IMR-90 (cell line): ENCODE measurements at regions not wholly inside any gene's neighbourhood (a gene's known extent, or its start where the extent isn't known, plus 50 kb on each side); places are given as distances from the start of the nearest gene placed in this dataset.

ENCODE experiments used
- ATAC-seq: fragments of 200-7000 bp; cut with Tn5 transposase; 2 replicates; pipeline ENCODE4 v1.9.1; 2020; ENCODE audit warnings: low read depth, mild to moderate bottlenecking, moderate library complexity
- BruUV-seq: library from RNA; stranded (reverse); fragments of 400-500 nt; replicated peaks from 2 replicates; lab custom pipeline; 2021; lab: Mats Ljungman, UMichigan
- CTCF ChIA-PET: fragments of 300-600 bp; formaldehyde crosslinking; extraction: SDS; loops from one replicate; lab custom pipeline; 2021; ENCODE audit warnings: antibody characterized with exemption; lab: Yijun Ruan, JAX
- POLR2A ChIA-PET: fragments of 300-600 bp; sonication (Branson Sonifier 250); formaldehyde crosslinking; loops from one replicate; lab custom pipeline; 2022; ENCODE audit warnings: antibody characterized with exemption; ENCODE audit not compliant: unreplicated experiment; lab: Charles Lee
- DNase-seq: peaks from one replicate; pipeline ENCODE4 v3.0.0; 2013
- H2AFZ ChIP-seq: replicated peaks from 2 replicates; pipeline ENCODE3; 2013; ENCODE audit warnings: low read length, mild to moderate bottlenecking; ENCODE audit not compliant: poor library complexity
- H2AK5ac ChIP-seq: 2 replicates; pipeline ENCODE4 v1.6.1; 2013; ENCODE audit warnings: low read depth, low read length, inconsistent platforms
- H2AK9ac ChIP-seq: replicated peaks from 2 replicates; pipeline ENCODE3; 2013; ENCODE audit warnings: mild to moderate bottlenecking, low read depth, low read length, moderate library complexity; ENCODE audit not compliant: poor library complexity
- H2BK120ac ChIP-seq: 2 replicates; pipeline ENCODE4 v1.6.1; 2013; ENCODE audit warnings: low read depth, low read length, inconsistent platforms
- H2BK15ac ChIP-seq: 3 replicates; pipeline ENCODE4 v1.6.1; 2013; ENCODE audit warnings: low read depth, low read length, inconsistent platforms
- H2BK20ac ChIP-seq: 2 replicates; pipeline ENCODE4 v1.6.1; 2013; ENCODE audit warnings: low read depth, mild to moderate bottlenecking, inconsistent platforms, low read length, moderate library complexity
- H2BK5ac ChIP-seq: 2 replicates; pipeline ENCODE4 v1.6.1; 2013; ENCODE audit warnings: mild to moderate bottlenecking, low read depth, low read length, inconsistent platforms; ENCODE audit not compliant: poor library complexity, severe bottlenecking
- H3K14ac ChIP-seq: replicated peaks from 2 replicates; pipeline ENCODE4 v1.6.1; 2013; ENCODE audit warnings: low read depth, low read length, inconsistent platforms
- H3K18ac ChIP-seq: 2 replicates; pipeline ENCODE4 v1.6.1; 2013; ENCODE audit warnings: low read depth, low read length, control low read depth
- H3K23ac ChIP-seq: 2 replicates; pipeline ENCODE4 v1.6.1; 2013; ENCODE audit warnings: low read depth, low read length, inconsistent platforms
- H3K27ac ChIP-seq: 2 replicates; pipeline ENCODE4 v1.5.1; 2013; ENCODE audit warnings: mild to moderate bottlenecking, control low read depth, low read length; ENCODE audit not compliant: insufficient read depth
- H3K27me3 ChIP-seq: 2 replicates; pipeline ENCODE4 v1.6.1; 2013; ENCODE audit warnings: low read length; ENCODE audit not compliant: control insufficient read depth, insufficient read depth
- H3K36me3 ChIP-seq: 2 replicates; pipeline ENCODE4 v1.6.1; 2013; ENCODE audit warnings: low read length, mixed read lengths; ENCODE audit not compliant: control insufficient read depth, insufficient read depth
- H3K4ac ChIP-seq: 2 replicates; pipeline ENCODE4 v1.6.1; 2013; ENCODE audit warnings: low read depth, low read length, inconsistent platforms
- H3K4me1 ChIP-seq: 2 replicates; pipeline ENCODE4 v1.6.1; 2013; ENCODE audit warnings: low read length, mixed read lengths; ENCODE audit not compliant: control insufficient read depth, insufficient read depth
- H3K4me2 ChIP-seq: 2 replicates; pipeline ENCODE4 v1.6.1; 2013; ENCODE audit warnings: low read depth, mild to moderate bottlenecking, control low read depth, low read length, moderate library complexity
- H3K4me3 ChIP-seq: 2 replicates; pipeline ENCODE4 v1.5.1; 2013; ENCODE audit warnings: low read depth, mild to moderate bottlenecking, control low read depth, low read length, moderate library complexity; ENCODE audit not compliant: insufficient read depth
- H3K56ac ChIP-seq: 2 replicates; pipeline ENCODE4 v1.6.1; 2013; ENCODE audit warnings: low read length, inconsistent platforms; ENCODE audit not compliant: insufficient read depth; ENCODE audit errors: extremely low read depth
- H3K79me1 ChIP-seq, 2 experiments: 2 replicates each; pipeline ENCODE4 v1.6.1; 2013; ENCODE audit warnings: low read length in 2 of 2, inconsistent platforms in 1 of 2, low read depth in 1 of 2
- H3K9ac ChIP-seq: 2 replicates; pipeline ENCODE4 v1.6.1; 2013; ENCODE audit warnings: low read depth, low read length, control low read depth
- H3K9me1 ChIP-seq: 2 replicates; pipeline ENCODE4 v1.6.1; 2013; ENCODE audit warnings: low read length, inconsistent platforms; ENCODE audit not compliant: insufficient read depth
- H3K9me3 ChIP-seq: 2 replicates; pipeline ENCODE4 v1.6.1; 2013; ENCODE audit warnings: low read length; ENCODE audit not compliant: control insufficient read depth, insufficient read depth
- H4K20me1 ChIP-seq: 2 replicates; pipeline ENCODE4 v1.6.1; 2013; ENCODE audit warnings: low read length, inconsistent platforms; ENCODE audit not compliant: insufficient read depth
- H4K5ac ChIP-seq: 2 replicates; pipeline ENCODE4 v1.6.1; 2013; ENCODE audit warnings: mild to moderate bottlenecking, low read depth, low read length, control low read depth
- H4K8ac ChIP-seq, 2 experiments: 2 replicates each; pipeline ENCODE4 v1.6.1; 2013; ENCODE audit warnings: low read depth in 2 of 2, low read length in 2 of 2, control low read depth in 1 of 2, inconsistent platforms in 1 of 2
- H4K91ac ChIP-seq: 2 replicates; pipeline ENCODE4 v1.6.1; 2013; ENCODE audit warnings: low read depth, low read length, inconsistent platforms; ENCODE audit not compliant: insufficient read depth
- BHLHE40 ChIP-seq: fragments of 150-350 bp; IDR thresholded peaks from 2 replicates; pipeline ENCODE4 v1.6.1; 2016; ENCODE audit warnings: mild to moderate bottlenecking, low read depth, low read length
- CEBPB ChIP-seq: IDR thresholded peaks from 2 replicates; pipeline ENCODE4 v1.6.1; 2012; ENCODE audit warnings: low read depth, low read length, improper control_type of control experiment
- CHD1 ChIP-seq: IDR thresholded peaks from 2 replicates; pipeline ENCODE4 v1.6.1; 2012; ENCODE audit warnings: low read depth, low read length, improper control_type of control experiment
- CTCF ChIP-seq: conservative IDR thresholded peaks from 2 replicates; pipeline ENCODE4 v1.5.1; 2012; ENCODE audit warnings: mild to moderate bottlenecking, low read depth, low read length, improper control_type of control experiment
- ELK1 ChIP-seq: fragments of 150-350 bp; IDR thresholded peaks from 2 replicates; pipeline ENCODE4 v1.6.1; 2016; ENCODE audit warnings: low read depth, mild to moderate bottlenecking, low read length, moderate library complexity, borderline replicate concordance
- FOS ChIP-seq: fragments of 150-350 bp; IDR thresholded peaks from 2 replicates; pipeline ENCODE4 v1.6.1; 2016; ENCODE audit warnings: low read depth, low read length
- MAFK ChIP-seq: IDR thresholded peaks from 2 replicates; pipeline ENCODE4 v1.6.1; 2012; ENCODE audit warnings: low read depth, low read length, improper control_type of control experiment
- MAZ ChIP-seq: IDR thresholded peaks from 2 replicates; pipeline ENCODE4 v1.6.1; 2012; ENCODE audit warnings: low read depth, mild to moderate bottlenecking, low read length, improper control_type of control experiment, moderate library complexity, borderline replicate concordance
- MXI1 ChIP-seq: IDR thresholded peaks from 2 replicates; pipeline ENCODE4 v1.6.1; 2012; ENCODE audit warnings: low read depth, mild to moderate bottlenecking, low read length, moderate library complexity, borderline replicate concordance
- NFE2L2 ChIP-seq: fragments of 150-350 bp; IDR thresholded peaks from 2 replicates; pipeline ENCODE4 v1.6.1; 2016; ENCODE audit warnings: low read depth, mild to moderate bottlenecking, low read length
- POLR2A ChIP-seq: IDR thresholded peaks from 2 replicates; pipeline ENCODE4 v1.6.1; 2012; ENCODE audit warnings: mild to moderate bottlenecking, low read depth, low read length
- RAD21 ChIP-seq: IDR thresholded peaks from 2 replicates; pipeline ENCODE4 v1.6.1; 2012; ENCODE audit warnings: low read length, improper control_type of control experiment
- RCOR1 ChIP-seq: IDR thresholded peaks from 2 replicates; pipeline ENCODE4 v1.6.1; 2012; ENCODE audit warnings: mild to moderate bottlenecking, low read length, improper control_type of control experiment; ENCODE audit not compliant: insufficient replicate concordance
- RFX5 ChIP-seq: IDR thresholded peaks from 2 replicates; pipeline ENCODE4 v1.8.0; 2012; ENCODE audit warnings: low read depth, mild to moderate bottlenecking, low read length, moderate library complexity
- SMC3 ChIP-seq: fragments of 150-350 bp; IDR thresholded peaks from 2 replicates; pipeline ENCODE4 v1.6.1; 2016; ENCODE audit warnings: low read depth, mild to moderate bottlenecking, antibody characterized with exemption, low read length, moderate library complexity
- USF2 ChIP-seq: fragments of 150-350 bp; IDR thresholded peaks from 2 replicates; pipeline ENCODE4 v1.6.1; 2017; ENCODE audit warnings: mild to moderate bottlenecking, antibody characterized with exemption, low read length, low read depth
- WGBS, 2 experiments: methylation state at CpG; one replicate each; pipeline versions ENCODE4 v1.1.5 to v1.1.7; 2013; ENCODE audit warnings: missing lambda C conversion rate in 2 of 2; ENCODE audit not compliant: insufficient read length in 1 of 2; ENCODE audit errors: extremely low coverage in 2 of 2; 5-methylcytosine and 5-hydroxymethylcytosine counted together
- dilution Hi-C: fragments of 300-500 bp; cut with HindIII; formaldehyde crosslinking; loops from one replicate; pipeline ENCODE4 v1.14.3; 2018; ENCODE audit warnings: low sequenced_read_pairs; ENCODE audit not compliant: unreplicated experiment
- in situ Hi-C: fragments of 300-500 bp; cut with MboI; formaldehyde crosslinking; loops from 3 replicates; pipeline ENCODE4 v1.14.3; 2019; ENCODE audit warnings: low sequenced_read_pairs, inconsistent platforms, mixed read lengths
- intact Hi-C: fragments of 100-400 bp; cut with micrococcal nuclease; formaldehyde crosslinking; loops from 2 replicates; pipeline ENCODE4 v1.10.0; 2022

GRCh38 chr4:3599951-3600350, 67.7 kb upstream of the LRPAP1 start:
- no CpG with 5 or more reads among the region's 9 CpGs for WGBS, 2 experiments
- in situ Hi-C loops (no loop called here), intact Hi-C loops (no loop called here), dilution Hi-C loops (no loop called here)
- ATAC-seq (no peak), DNase-seq (no peak)
- no peak overlapping the region for H3K4me3 ChIP-seq
- no peak overlapping the region for H3K56ac ChIP-seq
- H2AFZ ChIP-seq = no peak overlapping the region
- no peak overlapping the region for H2AK9ac ChIP-seq
- POLR2A ChIA-PET = no interaction called here
- CTCF ChIA-PET = no interaction called here
- no peaks in the 10 kb centered on the region for H3K9me3 ChIP-seq
- no peak overlapping the region for H2BK5ac ChIP-seq
- H4K8ac ChIP-seq = no peak overlapping the region
- H2AK5ac ChIP-seq = no peak overlapping the region
- no peak for TF ChIP-seq MAZ
- TF ChIP-seq BHLHE40 = no peak
- no peak for TF ChIP-seq NFE2L2
- no peak for TF ChIP-seq ELK1
- TF ChIP-seq CTCF = no peak
- TF ChIP-seq POLR2A = no peak
- TF ChIP-seq RFX5 = no peak
- TF ChIP-seq USF2 = no peak
- no peak for TF ChIP-seq RCOR1
- no peak for TF ChIP-seq CHD1
- TF ChIP-seq CEBPB = no peak
- no peak for TF ChIP-seq RAD21
- TF ChIP-seq FOS = no peak
- no peak for TF ChIP-seq MXI1
- no peak for TF ChIP-seq MAFK
- TF ChIP-seq SMC3 = no peak
- no peak overlapping the region for H4K5ac ChIP-seq
- no peaks in the 10 kb centered on the region; the same call in 1 of the 2 replicates for H3K27me3 ChIP-seq
- H2BK120ac ChIP-seq = no peak overlapping the region
- no peak overlapping the region for H4K91ac ChIP-seq
- H3K14ac ChIP-seq = no peak overlapping the region
- no TSS peak for BruUV-seq
- H3K36me3 ChIP-seq = no peaks in the 10 kb centered on the region
- H3K9me1 ChIP-seq = no peaks in the 10 kb centered on the region
- no peaks in the 10 kb centered on the region for H4K20me1 ChIP-seq
- no peak overlapping the region for H3K18ac ChIP-seq
- no peak overlapping the region for H3K9ac ChIP-seq
- H2BK20ac ChIP-seq = no peak overlapping the region
- H3K4me1 ChIP-seq = no peaks in the 10 kb centered on the region
- H3K4ac ChIP-seq = no peak overlapping the region
- H2BK15ac ChIP-seq = no peak overlapping the region
- no peak overlapping the region for H3K23ac ChIP-seq
- H3K4me2 ChIP-seq = no peak overlapping the region
- H3K79me1 ChIP-seq = no peaks in the 10 kb centered on the region
- H3K27ac ChIP-seq = no peak overlapping the region
